Panc1 (cell line): ENCODE measurements at regions not wholly inside any gene's neighbourhood (a gene's known extent, or its start where the extent isn't known, plus 50 kb on each side); places are given as distances from the start of the nearest gene placed in this dataset.

Source experiments
- CTCF ChIP-seq: fragments of 450-650 bp; IDR thresholded peaks from 2 replicates; pipeline ENCODE4 v1.5.1; 2017; ENCODE audit warnings: mild to moderate bottlenecking
- POLR2AphosphoS5 ChIP-seq: IDR thresholded peaks from 2 replicates; pipeline ENCODE4 v1.6.1; 2012; ENCODE audit warnings: mild to moderate bottlenecking, low read depth, low read length, moderate library complexity
- TCF7L2 ChIP-seq: IDR thresholded peaks from 2 replicates; pipeline ENCODE4 v1.6.1; 2011; ENCODE audit warnings: mild to moderate bottlenecking, low read depth, low read length, inconsistent platforms

- TF ChIP-seq CTCF (no peak), POLR2AphosphoS5 (no peak), TCF7L2 (no peak)
Measured at GRCh38 chr6:85856235-85856634, 213.5 kb upstream of the SYNCRIP start.
